BJ (cell line): ENCODE measurements at regions not wholly inside any gene's neighbourhood (a gene's known extent, or its start where the extent isn't known, plus 50 kb on each side); places are given as distances from the start of the nearest gene placed in this dataset.

ENCODE experiments used
- CTCF ChIA-PET: fragments of 350-600 bp; formaldehyde crosslinking; extraction: SDS; loops from one replicate; lab custom pipeline; 2021; ENCODE audit warnings: antibody characterized with exemption, inconsistent platforms; lab: Yijun Ruan, JAX
- POLR2A ChIA-PET: fragments of 300-600 bp; sonication (Branson Sonifier 250); formaldehyde crosslinking; extraction: SDS; loops from one replicate; lab custom pipeline; 2021; ENCODE audit warnings: antibody characterized with exemption; lab: Charles Lee
- DNase-seq: peaks from one replicate; pipeline ENCODE4 v3.0.0-alpha.2; 2011; ENCODE audit warnings: low read depth
- H3K27me3 ChIP-seq: 2 replicates; pipeline ENCODE4 v1.6.0; 2011; ENCODE audit warnings: low read length; ENCODE audit not compliant: control insufficient read depth, insufficient read depth
- H3K36me3 ChIP-seq: 2 replicates; pipeline ENCODE4 v1.5.1; 2011; ENCODE audit warnings: low read length; ENCODE audit not compliant: control insufficient read depth, insufficient read depth
- H3K4me3 ChIP-seq: 2 replicates; pipeline ENCODE4 v1.5.1; 2011; ENCODE audit warnings: low read depth, mild to moderate bottlenecking, control low read depth, low read length
- CTCF ChIP-seq: IDR thresholded peaks from 2 replicates; pipeline ENCODE4 v1.5.1; 2011; ENCODE audit warnings: low read depth, mild to moderate bottlenecking, control low read depth, inconsistent platforms, low read length, moderate library complexity; ENCODE audit not compliant: insufficient read depth

- Histone ChIP-seq H3K27me3 (no peaks in the 10 kb centered on the region), H3K4me3 (no peak overlapping the region), H3K36me3 (no peaks in the 10 kb centered on the region)
- POLR2A ChIA-PET = no interaction called here
- no peak for DNase-seq
- CTCF ChIA-PET = no interaction called here
- TF ChIP-seq CTCF = no peak
Measured at GRCh38 chr10:121129266-121129665, 278.1 kb downstream of the WDR11 start.

- no peaks in the 10 kb centered on the region for H3K36me3 ChIP-seq
- ChIA-PET CTCF (no interaction called here), POLR2A (no interaction called here)
- H3K4me3 ChIP-seq = no peak overlapping the region
- no peaks in the 10 kb centered on the region for H3K27me3 ChIP-seq
- DNase-seq = no peak
- no peak for TF ChIP-seq CTCF
Measured at GRCh38 chr10:121130382-121130781, 279.2 kb downstream of the WDR11 start.

GRCh38 chr10:121131014-121131413 lies 279.9 kb downstream of the WDR11 start:
- Histone ChIP-seq H3K4me3 (no peak overlapping the region), H3K27me3 (no peaks in the 10 kb centered on the region), H3K36me3 (no peaks in the 10 kb centered on the region)
- POLR2A ChIA-PET = no interaction called here
- CTCF ChIA-PET = no interaction called here
- DNase-seq = no peak
- no peak for TF ChIP-seq CTCF

- CTCF ChIA-PET = no interaction called here
- POLR2A ChIA-PET = no interaction called here
- Histone ChIP-seq H3K27me3 (no peaks in the 10 kb centered on the region), H3K36me3 (no peaks in the 10 kb centered on the region), H3K4me3 (no peak overlapping the region)
- DNase-seq = no peak
- no peak for TF ChIP-seq CTCF
Measured at GRCh38 chr10:121131426-121132265, 280.5 kb downstream of the WDR11 start.

- ChIA-PET POLR2A (no interaction called here), CTCF (no interaction called here)
- TF ChIP-seq CTCF = no peak
- Histone ChIP-seq H3K27me3 (no peaks in the 10 kb centered on the region), H3K36me3 (no peaks in the 10 kb centered on the region), H3K4me3 (no peak overlapping the region)
- no peak for DNase-seq
Measured at GRCh38 chr10:121132273-121132672, 281.1 kb downstream of the WDR11 start.
